Astrocyte (in vitro differentiated cells and primary cell): ENCODE measurements at regions not wholly inside any gene's neighbourhood (a gene's known extent, or its start where the extent isn't known, plus 50 kb on each side); places are given as distances from the start of the nearest gene placed in this dataset.

Experiments used
- DNase-seq: peaks from one replicate; pipeline ENCODE4 v3.0.0-alpha.2; 2010; ENCODE audit warnings: low read depth
- FAIRE-seq: peaks from 2 replicates; lab custom pipeline; 2011; peaks lifted over from hg19 to GRCh38; lab: Jason Lieb, UNC
- H2AFZ ChIP-seq: 2 replicates; pipeline ENCODE4 v1.6.0; 2012; ENCODE audit warnings: low read depth, low read length, inconsistent platforms
- H3K27ac ChIP-seq: 2 replicates; pipeline ENCODE4 v1.5.1; 2011; ENCODE audit warnings: low read depth, low read length, inconsistent platforms
- H3K27me3 ChIP-seq: 2 replicates; pipeline ENCODE4 v1.6.0; 2011; ENCODE audit warnings: low read length, inconsistent platforms; ENCODE audit not compliant: insufficient read depth
- H3K36me3 ChIP-seq: 2 replicates; pipeline ENCODE4 v1.5.1; 2011; ENCODE audit warnings: low read length, inconsistent platforms; ENCODE audit not compliant: insufficient read depth
- H3K4me1 ChIP-seq: 2 replicates; pipeline ENCODE4 v1.5.1; 2011; ENCODE audit warnings: low read length, inconsistent platforms; ENCODE audit not compliant: insufficient read depth
- H3K4me2 ChIP-seq: 2 replicates; pipeline ENCODE4 v1.6.0; 2012; ENCODE audit warnings: low read length, inconsistent platforms
- H3K4me3 ChIP-seq: 2 replicates; pipeline ENCODE4 v1.5.1; 2011; ENCODE audit warnings: low read depth, mild to moderate bottlenecking, low read length, inconsistent platforms; ENCODE audit not compliant: insufficient read depth
- H3K79me2 ChIP-seq: 2 replicates; pipeline ENCODE4 v1.6.0; 2012; ENCODE audit warnings: mild to moderate bottlenecking, low read length, inconsistent platforms; ENCODE audit not compliant: insufficient read depth
- H3K9ac ChIP-seq: 2 replicates; pipeline ENCODE4 v1.6.0; 2012; ENCODE audit warnings: mild to moderate bottlenecking, low read length, inconsistent platforms
- H3K9me3 ChIP-seq: 2 replicates; pipeline ENCODE4 v1.5.1; 2012; ENCODE audit warnings: low read depth, mild to moderate bottlenecking, low read length, inconsistent platforms; ENCODE audit not compliant: insufficient read depth
- H4K20me1 ChIP-seq: 2 replicates; pipeline ENCODE4 v1.6.0; 2012; ENCODE audit warnings: low read length, inconsistent platforms; ENCODE audit not compliant: insufficient read depth
- H3K27ac Mint-ChIP-seq: one replicate; pipeline ENCODE4 v1.8.0; 2021; ENCODE audit warnings: mild to moderate bottlenecking, mixed read lengths; ENCODE audit not compliant: unreplicated experiment
- H3K27me3 Mint-ChIP-seq: one replicate; pipeline ENCODE4 v1.8.0; 2021; ENCODE audit warnings: low read depth, mixed read lengths; ENCODE audit not compliant: unreplicated experiment
- H3K36me3 Mint-ChIP-seq: one replicate; pipeline ENCODE4 v1.8.0; 2021; ENCODE audit warnings: low read depth, mixed read lengths; ENCODE audit not compliant: unreplicated experiment
- H3K4me1 Mint-ChIP-seq: one replicate; pipeline ENCODE4 v1.8.0; 2021; ENCODE audit warnings: low read depth, mixed read lengths; ENCODE audit not compliant: unreplicated experiment
- H3K4me3 Mint-ChIP-seq: one replicate; pipeline ENCODE4 v1.8.0; 2021; ENCODE audit warnings: mild to moderate bottlenecking, moderate library complexity, mixed read lengths; ENCODE audit not compliant: unreplicated experiment
- H3K9me3 Mint-ChIP-seq: one replicate; pipeline ENCODE4 v1.8.0; 2021; ENCODE audit warnings: mild to moderate bottlenecking, mixed read lengths; ENCODE audit not compliant: unreplicated experiment
- CTCF ChIP-seq: IDR thresholded peaks from 2 replicates; pipeline ENCODE4 v1.5.1; 2011; ENCODE audit warnings: low read depth, mild to moderate bottlenecking, inconsistent platforms, low read length, moderate library complexity; ENCODE audit not compliant: insufficient read depth
- EZH2 ChIP-seq: IDR thresholded peaks from 2 replicates; pipeline ENCODE4 v1.6.1; 2012; ENCODE audit warnings: mild to moderate bottlenecking, low read length, inconsistent platforms; ENCODE audit not compliant: insufficient read depth

- FAIRE-seq (no peak), DNase-seq (no peak)
- Histone ChIP-seq H3K4me1 (peaks cover 16% of the 10 kb centered on the region), H3K9ac (no peak overlapping the region), H3K79me2 (no peaks in the 10 kb centered on the region), H3K4me3 (no peak overlapping the region), H4K20me1 (no peaks in the 10 kb centered on the region), H3K27me3 (no peaks in the 10 kb centered on the region), H3K4me2 (no peak overlapping the region), H3K9me3 (no peaks in the 10 kb centered on the region), H3K27ac (no peak overlapping the region), H3K36me3 (no peaks in the 10 kb centered on the region), H2AFZ (no peak overlapping the region)
- H3K27ac Mint-ChIP-seq: no peak overlapping the region
- TF ChIP-seq EZH2 (no peak), CTCF (no peak)
- no peaks in the 10 kb centered on the region for H3K36me3 Mint-ChIP-seq
- H3K27me3 Mint-ChIP-seq: no peaks in the 10 kb centered on the region
- H3K4me1 Mint-ChIP-seq: peaks cover 31% of the 10 kb centered on the region
- no peaks in the 10 kb centered on the region for H3K9me3 Mint-ChIP-seq
- no peak overlapping the region for H3K4me3 Mint-ChIP-seq
These were observed 197.2 kb downstream of the BCHE start for GRCh38 chr3:165640031-165640430.

DNA sequence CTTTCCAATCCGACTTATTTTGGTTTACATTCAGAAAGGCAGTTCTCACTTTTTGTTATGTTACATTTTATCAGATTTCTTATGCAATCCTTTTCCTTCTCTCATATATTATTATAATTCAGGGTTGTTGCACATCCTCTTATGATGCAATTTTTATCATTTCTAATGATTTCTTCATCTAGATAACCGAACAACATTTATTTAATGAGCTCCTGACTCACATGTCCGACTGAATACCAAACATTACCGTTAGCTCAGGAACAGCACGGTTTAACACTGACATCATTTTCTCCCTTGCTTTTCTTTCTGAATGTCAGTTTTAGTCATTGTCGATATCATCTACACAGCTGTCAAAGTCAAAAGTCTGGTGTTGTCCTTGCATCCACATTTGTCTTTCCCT is 199.2 kb downstream of the BCHE start:
- no peaks in the 10 kb centered on the region for H4K20me1 ChIP-seq
- no peak for DNase-seq
- no peaks in the 10 kb centered on the region for H3K36me3 Mint-ChIP-seq
- H3K27ac Mint-ChIP-seq: no peak overlapping the region
- H3K27me3 ChIP-seq: no peaks in the 10 kb centered on the region
- no peak overlapping the region for H3K9ac ChIP-seq
- no peaks in the 10 kb centered on the region for H3K79me2 ChIP-seq
- no peak overlapping the region for H3K4me3 ChIP-seq
- H3K4me1 Mint-ChIP-seq: peaks cover 24% of the 10 kb centered on the region
- no peaks in the 10 kb centered on the region for H3K9me3 Mint-ChIP-seq
- H2AFZ ChIP-seq: no peak overlapping the region
- H3K27me3 Mint-ChIP-seq: no peaks in the 10 kb centered on the region
- H3K36me3 ChIP-seq: no peaks in the 10 kb centered on the region
- TF ChIP-seq CTCF: no peak
- TF ChIP-seq EZH2: no peak
- peaks cover 2% of the 10 kb centered on the region for H3K9me3 ChIP-seq
- no peak overlapping the region for H3K4me2 ChIP-seq
- no peak overlapping the region for H3K27ac ChIP-seq
- H3K4me3 Mint-ChIP-seq: no peak overlapping the region
- no peak for FAIRE-seq
- H3K4me1 ChIP-seq: peaks cover 10% of the 10 kb centered on the region

DNA sequence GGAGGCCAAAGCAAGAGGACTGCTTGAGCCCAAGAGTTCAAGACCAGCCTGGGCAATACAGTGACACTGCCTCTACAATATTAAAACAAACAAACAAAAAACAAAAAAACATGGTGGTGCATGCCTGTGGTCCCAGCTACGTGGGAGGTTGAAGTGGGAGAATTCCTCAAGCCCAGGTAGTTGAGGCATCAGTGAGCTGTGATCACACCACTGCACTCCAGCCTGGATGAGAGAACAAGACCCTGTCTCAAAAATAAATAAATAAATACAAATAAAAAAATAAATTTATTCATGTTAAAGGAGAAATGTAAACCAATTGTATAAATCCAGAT is 200.6 kb downstream of the BCHE start:
- no peaks in the 10 kb centered on the region for H3K4me1 ChIP-seq
- no peak overlapping the region for H3K4me3 Mint-ChIP-seq
- H2AFZ ChIP-seq: no peak overlapping the region
- no peaks in the 10 kb centered on the region for H4K20me1 ChIP-seq
- peaks cover 3% of the 10 kb centered on the region for H3K9me3 Mint-ChIP-seq
- H3K4me3 ChIP-seq: no peak overlapping the region
- H3K4me1 Mint-ChIP-seq: peaks cover 11% of the 10 kb centered on the region
- H3K36me3 ChIP-seq: no peaks in the 10 kb centered on the region
- no peak for FAIRE-seq
- no peak for DNase-seq
- peak overlapping the region; percentile 30 for H3K27ac Mint-ChIP-seq
- H3K27me3 ChIP-seq: no peaks in the 10 kb centered on the region
- H3K9me3 ChIP-seq: peaks cover 2% of the 10 kb centered on the region
- no peaks in the 10 kb centered on the region for H3K27me3 Mint-ChIP-seq
- no peaks in the 10 kb centered on the region for H3K36me3 Mint-ChIP-seq
- H3K9ac ChIP-seq: no peak overlapping the region
- H3K4me2 ChIP-seq: no peak overlapping the region
- H3K27ac ChIP-seq: no peak overlapping the region
- no peak for TF ChIP-seq EZH2
- no peak for TF ChIP-seq CTCF
- H3K79me2 ChIP-seq: no peaks in the 10 kb centered on the region
